Fibroblast of skin of back (primary cell): ENCODE measurements at regions not wholly inside any gene's neighbourhood (a gene's known extent, or its start where the extent isn't known, plus 50 kb on each side); places are given as distances from the start of the nearest gene placed in this dataset.
A peak's percentile ranks its signal among the peaks of the same experiment; 100 is the strongest.

Source experiments
- DNase-seq: peaks from one replicate; pipeline ENCODE4 v3.0.0-alpha.2; 2013

DNA sequence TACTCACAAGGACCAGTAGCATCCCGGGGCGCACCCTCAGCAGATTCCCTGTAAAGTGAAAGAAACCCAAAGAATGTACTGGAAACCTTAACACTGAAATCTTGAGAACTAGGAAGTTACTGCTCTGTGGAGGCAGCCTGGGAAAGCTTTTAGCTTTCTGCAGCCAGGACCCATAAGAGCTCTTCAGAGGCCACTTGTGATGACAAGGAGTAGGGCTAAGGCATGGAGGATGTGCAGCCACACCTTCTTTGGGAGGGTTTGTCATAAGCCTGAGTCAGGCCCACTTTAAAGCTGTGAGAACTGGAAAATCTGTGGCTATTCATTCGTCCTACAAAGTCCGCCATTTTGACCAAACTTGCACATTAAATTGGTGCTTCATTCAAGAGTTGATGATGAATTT is 291.1 kb upstream of the TLE4 start:
- no peak for DNase-seq

- DNase-seq, result no peak
Observed at GRCh38 chr9:79284081-79284480, 287.7 kb upstream of the TLE4 start.

DNA sequence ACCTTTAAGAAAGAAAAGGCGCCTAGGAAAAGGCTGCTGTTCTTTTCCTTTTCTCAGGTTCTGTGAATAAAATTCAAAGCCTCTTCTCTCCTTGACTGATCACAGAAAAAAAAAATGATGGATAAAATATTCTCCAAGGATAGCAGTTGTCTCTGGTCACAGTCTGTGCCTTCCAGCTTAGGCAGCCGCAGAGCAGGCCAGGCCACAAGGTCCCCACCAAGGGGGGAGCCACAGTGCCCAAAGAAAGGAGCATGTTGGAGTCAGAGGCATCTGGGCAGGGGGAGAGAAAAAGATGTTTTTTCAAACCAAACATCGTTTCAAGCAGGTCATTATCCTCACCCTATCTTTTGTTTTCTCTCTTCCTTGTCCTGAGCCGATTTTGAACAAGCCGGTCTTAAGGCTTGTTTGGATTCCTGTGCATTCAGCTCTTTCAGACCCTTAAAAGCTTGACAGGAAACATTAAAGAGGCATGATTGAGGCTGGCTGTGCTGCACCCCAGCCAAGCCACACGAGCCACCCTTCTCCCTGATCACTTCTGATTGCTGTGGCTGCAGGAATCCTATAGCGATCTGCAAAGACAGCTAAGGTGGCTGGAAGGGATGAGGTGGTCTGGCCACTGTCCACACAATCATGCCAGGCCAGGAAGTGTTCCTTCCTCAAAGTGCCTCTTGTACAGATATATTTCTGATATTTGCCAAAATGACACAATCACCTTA is 284.6 kb upstream of the TLE4 start:
- no peak for DNase-seq

- DNase-seq, result peak; percentile 10
Observed at GRCh38 chr9:79287708-79288290, 284.0 kb upstream of the TLE4 start.

DNA sequence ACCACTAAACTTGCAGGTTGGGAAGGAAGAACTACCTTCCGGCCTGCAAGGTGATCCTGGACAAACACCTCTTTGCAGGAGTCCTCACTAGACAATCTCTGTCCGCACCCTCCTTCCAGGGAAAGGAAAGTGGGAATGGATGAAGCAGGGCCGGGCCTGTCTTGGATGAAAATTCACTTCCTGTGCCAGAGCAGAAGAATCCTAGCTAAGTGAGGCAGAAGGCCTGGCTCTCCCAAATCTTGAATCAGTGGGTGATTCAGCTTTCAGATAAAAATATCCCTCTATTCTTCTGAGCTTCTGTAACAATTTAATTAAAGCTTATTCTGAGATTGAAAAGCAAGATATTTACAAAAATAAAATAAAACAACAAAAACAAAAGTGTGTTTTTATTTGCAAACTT is 281.9 kb upstream of the TLE4 start:
- no peak for DNase-seq

GRCh38 chr9:79292731-79293280 is 279.0 kb upstream of the TLE4 start:
- peak; percentile 39 for DNase-seq

- DNase-seq, result no peak
Observed at GRCh38 chr9:79300068-79300467, 271.7 kb upstream of the TLE4 start.

- DNase-seq, result no peak
Observed at GRCh38 chr9:79301085-79301484, 270.7 kb upstream of the TLE4 start.

DNA sequence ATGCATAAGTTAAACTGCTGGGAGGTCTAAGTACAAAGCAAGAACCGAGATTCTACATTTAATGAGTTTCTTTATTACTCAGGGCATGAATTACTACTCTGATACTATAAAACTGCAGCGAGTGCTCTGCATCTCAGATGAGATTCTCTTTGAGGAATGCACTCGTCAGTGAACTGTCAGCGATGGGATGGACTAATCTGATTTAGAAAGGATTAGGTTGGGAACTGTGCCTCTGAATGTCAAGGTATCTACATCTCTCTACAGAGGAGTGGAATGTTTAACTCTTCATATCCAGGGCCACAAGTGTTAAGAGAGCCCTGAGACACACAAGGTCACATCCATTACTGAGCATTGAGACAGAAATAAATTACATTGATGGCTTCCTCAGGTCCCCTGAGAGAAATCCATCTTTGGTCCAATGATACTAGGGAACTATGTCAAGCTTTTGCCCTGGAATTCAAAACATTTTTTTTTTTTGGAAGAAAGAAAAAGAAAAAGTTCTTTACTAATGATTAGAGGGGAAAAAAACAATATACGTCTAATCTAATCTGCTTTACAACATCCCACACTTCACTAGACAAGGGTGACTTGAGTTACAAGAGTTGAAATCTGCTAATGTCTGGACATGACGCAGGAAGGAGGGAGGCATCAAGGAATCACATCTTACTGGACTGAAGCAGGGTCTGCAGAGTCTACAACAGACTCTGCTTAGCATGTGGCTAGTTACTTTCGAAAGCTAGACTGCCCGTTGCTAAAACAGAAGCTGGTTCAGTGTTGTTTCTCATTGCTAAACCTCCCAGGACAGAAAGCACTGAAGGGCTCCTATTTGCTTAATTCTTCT is 270.0 kb upstream of the TLE4 start:
- DNase-seq, result no peak

DNA sequence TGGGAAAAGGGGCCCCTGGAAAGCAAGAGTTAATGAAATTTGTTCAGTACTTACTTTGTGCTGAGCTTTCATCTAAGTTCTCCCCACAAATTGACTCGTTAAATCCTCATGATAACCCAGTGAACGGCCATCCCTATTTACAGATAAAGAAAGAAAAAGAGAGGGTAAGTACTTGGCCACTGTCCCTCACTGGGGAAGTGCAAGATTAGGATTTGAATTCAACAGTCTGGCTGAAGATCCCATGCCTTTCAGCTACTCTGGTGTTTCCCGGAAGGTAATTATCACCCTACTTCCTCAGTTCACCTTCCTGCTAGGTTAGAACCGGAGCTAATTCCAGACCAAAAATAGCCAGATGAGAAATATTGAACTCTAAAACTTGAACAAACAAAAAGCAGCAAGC is 269.2 kb upstream of the TLE4 start:
- no peak for DNase-seq

DNA sequence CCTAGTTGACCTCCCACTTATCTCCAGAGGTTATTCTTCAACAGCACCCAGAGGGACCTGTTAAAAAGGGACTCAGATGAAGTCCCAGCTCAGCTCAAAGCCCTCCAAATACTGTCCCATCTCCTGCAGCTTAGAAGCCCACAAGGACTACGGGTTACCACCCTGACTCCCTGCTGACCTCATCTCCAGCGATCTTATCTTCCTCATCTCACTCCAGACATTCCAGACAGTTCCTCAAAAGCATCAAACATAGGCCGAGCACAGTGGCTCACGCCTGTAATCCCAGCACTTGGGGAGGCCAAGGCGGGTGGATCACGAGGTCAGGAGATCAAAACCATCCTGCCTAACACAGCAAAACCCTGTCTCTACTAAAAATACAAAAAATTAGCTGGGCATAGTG is 263.8 kb upstream of the TLE4 start:
- no peak for DNase-seq

DNA sequence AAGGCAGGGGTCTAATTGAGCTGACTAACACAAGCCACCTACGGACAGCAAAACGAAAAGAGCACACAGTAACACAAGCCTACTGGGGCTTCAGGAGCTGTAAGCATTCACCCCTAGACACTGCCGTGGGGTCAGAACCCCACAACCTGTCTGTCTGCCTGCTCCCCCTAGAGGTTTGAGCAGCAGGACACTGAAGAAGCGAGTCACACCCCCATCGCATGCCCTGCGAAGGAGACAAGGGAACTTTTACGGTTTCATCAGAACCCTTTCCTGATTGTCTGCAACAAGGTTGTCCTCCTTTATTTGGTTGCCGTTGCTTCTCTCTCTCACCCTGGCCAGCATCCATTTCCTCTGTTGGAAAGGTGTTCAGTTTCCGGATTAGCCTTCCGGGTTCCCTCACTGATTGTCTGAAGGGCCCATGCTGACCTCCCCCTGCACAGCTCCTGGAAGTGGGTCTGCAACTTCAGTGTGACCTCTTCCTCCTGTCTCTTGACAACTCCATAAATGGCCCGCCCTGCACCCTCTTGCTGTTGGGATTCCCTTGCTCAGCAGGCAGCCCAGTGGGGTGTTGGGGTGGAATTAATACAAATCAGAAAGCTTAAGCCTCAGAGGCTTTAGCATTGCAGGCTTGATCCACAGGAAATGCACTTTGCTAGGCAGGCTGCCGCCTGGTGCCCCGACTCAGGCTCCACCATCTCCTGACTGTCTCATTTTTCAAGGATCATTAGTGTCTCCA is 258.9 kb upstream of the TLE4 start:
- DNase-seq, result no peak

GRCh38 chr9:79325501-79325900 is 246.3 kb upstream of the TLE4 start:
- peak; percentile 46 for DNase-seq

DNA sequence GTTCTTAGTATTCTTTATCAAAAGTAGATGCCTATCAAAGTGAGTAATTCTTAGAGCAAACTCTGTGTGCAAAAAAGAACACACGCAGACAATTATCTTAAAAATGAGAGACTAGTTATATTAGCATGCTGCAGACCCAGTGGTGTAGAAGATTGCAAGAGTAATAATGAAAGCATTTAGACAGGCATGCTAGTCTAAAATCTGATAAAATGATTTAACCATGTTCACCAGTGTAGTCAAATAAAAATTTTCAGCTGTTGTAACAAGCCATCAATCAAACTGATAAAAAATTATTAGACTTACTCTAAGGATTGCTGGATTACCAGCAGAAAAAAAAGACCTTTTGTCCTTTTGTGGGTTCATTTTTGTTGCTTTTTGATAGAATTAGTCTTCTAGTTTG is 241.9 kb upstream of the TLE4 start:
- DNase-seq, result no peak

GRCh38 chr9:79334001-79334400 is 237.8 kb upstream of the TLE4 start:
- no peak for DNase-seq

DNA sequence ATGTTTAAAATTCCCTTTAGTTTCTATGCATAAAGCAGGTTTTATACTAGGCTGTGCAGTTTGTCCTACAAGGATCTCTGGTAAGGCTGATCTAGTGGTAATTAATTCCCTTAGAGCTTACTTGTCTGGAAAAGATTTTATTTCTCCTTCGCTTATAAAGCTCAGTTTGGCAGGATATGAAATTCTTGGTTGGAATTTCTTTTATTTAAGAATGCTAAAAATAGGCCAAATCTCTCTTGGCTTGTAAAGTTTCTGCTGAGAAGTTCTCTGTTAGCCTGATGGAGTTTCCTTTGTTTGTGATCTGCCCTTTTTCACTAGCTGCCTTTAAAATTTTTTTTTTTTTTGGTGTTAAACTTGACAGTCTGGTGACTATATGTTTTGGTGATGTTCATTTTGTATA is 237.1 kb upstream of the TLE4 start:
- DNase-seq, result no peak

GRCh38 chr9:79335987-79336386 is 235.8 kb upstream of the TLE4 start:
- no peak for DNase-seq

DNA sequence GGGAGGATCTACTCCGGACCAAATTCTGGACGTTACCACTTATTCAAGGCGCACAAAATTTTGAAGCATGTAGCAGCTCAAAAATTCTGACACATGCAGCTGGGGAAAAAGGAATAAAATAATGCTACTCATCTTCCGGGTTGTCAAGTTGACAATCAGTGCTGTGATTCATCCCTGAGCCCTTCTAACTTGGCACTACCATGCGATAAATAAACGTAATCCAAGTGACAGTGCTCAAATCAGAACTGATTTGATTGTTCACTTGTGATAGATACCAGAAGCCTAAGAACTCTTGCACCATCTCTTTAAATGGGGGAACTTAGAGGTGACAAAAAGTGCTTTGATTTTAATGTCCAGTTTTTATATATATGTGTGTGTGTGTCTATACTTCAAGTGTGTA is 230.2 kb upstream of the TLE4 start:
- DNase-seq, result no peak

DNA sequence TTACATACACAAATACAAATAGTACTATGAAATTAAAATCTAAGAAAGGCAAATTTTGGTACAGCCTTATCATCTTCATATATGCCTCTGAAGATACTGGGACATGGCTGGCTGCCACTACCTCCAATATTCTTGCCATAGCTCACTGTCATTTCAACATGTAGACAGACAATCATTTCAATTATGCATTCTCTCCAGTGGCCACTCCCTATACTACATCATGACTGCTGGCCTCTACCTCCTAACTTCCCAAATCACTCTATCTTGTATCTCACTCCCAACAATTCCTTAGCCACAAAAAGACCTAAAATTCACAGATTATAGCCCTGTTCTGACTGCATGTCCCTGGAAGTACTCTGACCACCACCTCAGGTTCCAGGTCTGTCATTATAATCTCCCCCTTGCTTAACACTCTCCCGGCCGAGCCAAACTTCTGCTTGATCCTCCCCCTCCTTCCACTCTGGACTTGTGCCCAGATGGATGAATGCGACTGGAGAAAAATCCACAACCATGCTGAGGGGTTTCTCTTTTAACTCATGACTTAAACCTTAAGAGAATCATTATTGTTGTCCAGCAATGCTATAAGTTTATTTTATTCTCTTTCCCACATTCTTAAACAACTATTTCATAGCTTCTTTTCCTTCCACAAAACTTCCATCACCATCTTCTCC is 225.3 kb upstream of the TLE4 start:
- peak; percentile 52 for DNase-seq

- no peak for DNase-seq
Observed at GRCh38 chr9:79352322-79352721, 219.4 kb upstream of the TLE4 start.

DNA sequence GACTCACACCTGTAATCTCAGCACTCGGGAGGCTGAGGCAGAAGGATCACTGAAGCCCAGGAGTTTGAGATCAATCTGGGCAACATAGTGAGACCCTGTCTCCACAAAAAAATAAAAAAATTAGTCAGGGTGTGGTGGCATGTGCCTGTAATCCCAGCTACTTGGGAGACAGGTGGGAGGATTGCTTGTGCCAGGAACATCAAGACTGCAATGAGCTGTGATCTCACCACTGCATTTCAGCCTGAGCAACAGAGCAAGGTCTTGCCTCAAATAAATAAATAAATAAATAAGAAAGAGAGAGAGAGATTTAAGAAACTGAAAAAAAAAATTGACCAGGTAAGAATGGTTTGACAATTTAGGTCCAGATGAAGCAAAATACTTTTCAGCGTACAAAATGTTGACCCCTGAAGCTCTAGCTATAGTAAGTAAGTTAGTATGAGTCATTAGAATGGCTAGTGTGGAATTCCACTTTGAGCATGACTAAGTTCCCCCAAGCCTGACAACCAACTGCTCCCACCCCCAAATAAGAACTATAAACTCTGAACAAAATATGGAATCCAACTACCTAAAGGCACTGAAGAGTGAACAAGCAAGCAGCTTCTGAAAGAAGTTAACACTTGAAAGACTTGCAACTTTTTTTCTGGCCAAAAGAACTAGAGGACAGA is 217.8 kb upstream of the TLE4 start:
- peak; percentile 85 for DNase-seq

DNA sequence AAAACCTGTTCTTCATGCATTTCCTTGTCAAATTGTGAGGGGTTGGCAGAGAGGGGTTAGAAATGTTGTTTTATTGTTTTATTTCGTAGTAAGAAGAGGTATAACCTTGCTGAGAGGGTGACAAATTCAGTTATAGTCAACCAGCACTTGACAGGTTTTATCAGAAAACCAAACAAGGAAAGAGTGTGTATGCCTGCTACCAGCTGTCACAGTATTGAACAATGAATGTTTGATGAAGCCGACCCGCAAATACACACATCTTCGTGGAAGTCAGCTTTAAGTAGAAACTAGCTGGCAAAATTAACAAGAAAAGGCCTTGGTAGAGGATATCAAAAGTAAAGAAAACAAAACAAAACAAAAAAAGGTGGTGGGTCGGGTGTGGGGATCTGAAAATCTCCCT is 214.6 kb upstream of the TLE4 start:
- DNase-seq, result no peak
